ENCODE measurements at regions not wholly inside any gene's neighbourhood (a gene's known extent, or its start where the extent isn't known, plus 50 kb on each side); places are given as distances from the start of the nearest gene placed in this dataset.
A peak's percentile ranks its signal among the peaks of the same experiment; 100 is the strongest.
"Not testable (repeated sequence)": the region's sequence is repeated elsewhere in the genome, so short reads cannot be mapped to it uniquely, and the experiment has no call there.

GRCh38 chr5:166671811-166672210 is 1619.6 kb upstream of the WWC1 start:
- DNase-seq (ENCODE audit: low read depth), result no peak

DNA sequence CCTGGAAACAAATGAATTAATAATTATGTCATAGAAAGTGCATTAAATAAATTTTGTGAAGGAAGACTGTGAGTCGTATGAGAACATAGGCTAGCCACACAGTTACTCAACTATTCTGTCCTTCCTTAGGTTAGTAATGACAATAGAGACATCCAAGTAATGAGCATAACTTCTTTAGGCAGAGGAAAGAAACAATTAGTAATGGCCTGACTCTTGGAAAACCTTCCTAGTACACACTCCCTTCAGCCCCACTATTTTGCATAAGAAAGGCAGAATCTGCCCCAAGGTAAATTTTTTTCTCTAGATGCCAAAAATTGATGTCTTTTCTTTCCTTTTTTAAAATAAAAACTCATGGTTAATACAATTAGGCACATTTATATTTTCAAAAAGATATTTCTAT is 1619.0 kb upstream of the WWC1 start:
- DNase-seq (ENCODE audit: low read depth), result no peak

- DNase-seq (ENCODE audit: low read depth), result no peak
These were observed 1613.6 kb upstream of the WWC1 start for GRCh38 chr5:166677891-166678290.

DNA sequence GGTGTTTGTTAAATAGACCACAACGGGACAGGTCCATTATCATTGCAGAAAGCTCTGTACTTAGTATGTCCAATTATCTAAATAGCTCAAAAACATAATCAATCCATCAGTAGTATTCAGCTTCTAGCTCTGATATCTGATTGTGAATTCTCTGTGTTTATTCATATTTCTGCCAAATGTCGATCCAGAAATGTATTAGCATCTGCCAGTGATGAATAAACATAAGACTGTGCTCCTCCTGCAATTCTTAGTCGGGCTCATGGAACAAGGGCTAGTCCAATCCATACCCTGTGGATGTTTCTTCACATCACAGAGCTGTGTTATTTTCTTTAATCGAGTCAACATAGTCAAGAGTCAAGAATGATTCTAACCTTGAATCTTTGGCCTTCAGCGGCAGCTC is 1612.1 kb upstream of the WWC1 start:
- no peak for DNase-seq (ENCODE audit: low read depth)

GRCh38 chr5:166695326-166695725 is 1596.1 kb upstream of the WWC1 start:
- no peak for DNase-seq (ENCODE audit: low read depth)

DNA sequence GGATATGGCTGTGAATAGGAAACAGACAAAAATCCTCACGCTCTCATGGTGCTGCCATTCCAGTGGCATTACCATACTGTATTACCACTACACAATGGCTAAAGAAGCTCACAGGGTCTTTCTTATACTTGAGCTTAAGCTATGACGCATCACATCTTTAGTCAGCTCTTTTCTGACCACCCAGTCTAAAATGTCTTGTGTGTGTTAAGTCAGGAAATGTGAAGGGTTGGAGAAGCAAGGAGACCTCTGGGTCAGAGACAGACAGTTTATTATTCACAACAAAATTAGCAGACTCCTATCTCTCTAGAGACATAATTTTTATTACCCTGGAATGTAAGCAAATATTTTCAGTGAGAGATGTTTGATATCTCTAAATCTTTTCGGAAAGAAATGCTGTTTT is 1583.2 kb upstream of the WWC1 start:
- no peak for DNase-seq (ENCODE audit: low read depth)

DNA sequence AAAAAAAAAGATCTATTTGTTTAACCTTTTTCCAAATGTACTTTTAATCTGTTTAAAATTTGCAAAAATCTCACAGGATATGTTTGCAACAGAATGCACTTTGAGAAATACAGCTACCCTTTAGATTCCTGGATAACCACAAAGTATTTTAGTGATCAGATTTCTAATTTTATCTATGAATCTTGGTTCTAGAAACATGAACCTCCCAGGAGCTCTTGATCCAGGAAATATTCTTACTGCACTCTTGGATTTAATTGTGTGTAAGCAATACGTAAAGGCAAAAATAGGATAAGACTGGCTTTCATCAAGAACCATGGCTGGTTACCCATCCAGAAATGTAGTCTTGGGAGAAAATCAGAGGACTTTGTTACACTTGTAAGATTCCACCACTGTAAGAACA is 1581.8 kb upstream of the WWC1 start:
- DNase-seq (ENCODE audit: low read depth), result no peak

DNA sequence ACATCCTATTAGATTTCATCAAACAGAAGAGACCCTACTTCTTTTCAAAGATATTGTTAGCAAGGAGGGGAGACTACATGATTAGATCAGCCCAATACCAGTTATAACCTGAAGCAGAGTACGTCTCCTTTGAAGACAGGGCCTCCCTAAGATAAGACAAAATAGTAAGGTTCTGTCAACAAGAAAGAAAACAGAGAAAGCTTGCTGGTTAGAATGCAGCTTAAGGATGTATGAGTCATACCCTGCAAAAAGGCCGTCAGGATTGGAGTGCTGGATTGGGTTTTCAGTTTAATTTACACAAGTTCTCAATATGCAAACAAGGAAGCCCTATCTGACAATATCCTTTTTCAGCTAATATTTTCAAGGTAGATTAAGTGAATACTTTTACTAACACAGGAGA is 1581.2 kb upstream of the WWC1 start:
- DNase-seq (ENCODE audit: low read depth), result no peak

DNA sequence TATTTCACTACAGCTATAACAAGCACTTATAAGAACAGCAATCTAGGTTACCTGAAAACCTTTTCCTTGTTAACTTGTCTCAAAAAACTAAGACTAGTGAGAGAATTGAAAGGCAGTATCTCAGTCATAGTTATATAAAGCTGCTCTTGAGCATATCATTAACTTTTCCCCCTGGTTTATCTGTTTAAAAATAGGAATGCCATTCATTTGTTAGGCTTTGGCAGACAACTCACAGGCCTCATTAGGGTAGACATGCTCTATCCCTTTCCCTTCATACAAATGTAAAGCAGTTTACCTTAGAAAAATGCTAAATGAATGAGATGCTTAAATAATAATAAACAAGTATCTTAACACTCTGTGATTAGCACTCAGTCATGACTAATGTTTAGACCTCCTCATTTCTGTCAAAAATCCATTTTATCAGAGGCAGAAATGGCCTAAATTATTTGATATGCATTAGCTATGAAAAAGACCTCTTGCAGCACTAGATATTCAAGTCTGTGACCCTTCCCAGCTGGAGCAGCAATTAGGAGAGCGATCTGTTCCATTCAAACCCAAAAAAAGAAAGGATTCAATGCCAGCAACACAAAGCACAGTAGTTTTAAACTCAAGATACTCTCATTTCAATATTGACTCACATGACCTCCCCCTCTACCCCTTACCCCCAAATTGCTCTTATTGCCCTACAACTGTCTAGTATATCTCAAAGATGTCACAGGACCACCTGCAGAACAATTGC is 1578.8 kb upstream of the WWC1 start:
- DNase-seq (ENCODE audit: low read depth), result no peak

GRCh38 chr5:166713295-166713694 is 1578.2 kb upstream of the WWC1 start:
- DNase-seq (ENCODE audit: low read depth), result no peak

DNA sequence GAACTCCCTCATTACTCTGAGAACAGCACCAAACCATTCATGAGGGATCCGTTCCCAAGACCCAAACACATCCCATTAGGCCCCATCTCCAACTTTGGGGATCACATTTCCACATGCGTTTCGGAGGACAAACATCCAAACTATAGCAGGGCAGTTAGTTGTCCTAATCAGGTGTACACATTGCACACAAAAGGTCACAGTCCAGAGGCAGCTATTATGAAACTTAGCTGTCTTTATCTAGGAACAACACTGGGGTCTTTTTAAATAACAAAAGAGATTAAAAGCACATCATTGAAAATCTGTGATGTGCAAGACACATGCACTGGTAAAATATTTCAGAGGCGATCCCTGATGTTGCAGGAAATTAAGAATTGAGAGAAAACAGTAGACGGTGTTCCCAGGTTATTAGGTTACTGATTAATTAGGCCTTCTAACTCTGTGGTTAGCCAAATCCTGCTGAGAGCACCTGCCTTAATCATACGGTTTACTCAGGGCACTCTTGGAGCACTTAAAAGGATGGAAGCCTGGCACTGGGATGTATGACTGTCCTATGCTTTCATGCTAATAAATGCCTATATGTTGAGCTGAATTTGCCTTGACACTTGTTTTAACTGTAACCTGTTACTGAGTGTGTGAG is 1574.5 kb upstream of the WWC1 start:
- no peak for DNase-seq (ENCODE audit: low read depth)

DNA sequence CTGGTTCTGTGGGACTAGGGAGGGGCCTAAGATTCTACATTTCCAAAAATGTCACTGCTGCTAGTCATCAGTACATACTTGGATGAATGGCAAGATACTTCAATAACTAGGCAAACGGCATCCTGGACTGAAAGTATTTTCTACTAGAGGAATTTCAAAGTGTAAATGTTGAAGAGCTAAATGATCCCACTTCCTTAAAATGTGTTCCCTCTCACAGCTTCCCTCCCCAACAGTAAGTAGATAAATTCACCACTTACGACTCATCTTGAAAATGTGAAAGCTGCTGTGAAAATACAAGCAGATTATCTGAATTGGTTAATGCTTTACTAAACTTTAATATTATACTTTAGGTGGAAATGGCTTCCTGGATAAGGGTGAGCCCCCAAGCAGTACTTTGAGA is 1571.5 kb upstream of the WWC1 start:
- no peak for DNase-seq (ENCODE audit: low read depth)

DNA sequence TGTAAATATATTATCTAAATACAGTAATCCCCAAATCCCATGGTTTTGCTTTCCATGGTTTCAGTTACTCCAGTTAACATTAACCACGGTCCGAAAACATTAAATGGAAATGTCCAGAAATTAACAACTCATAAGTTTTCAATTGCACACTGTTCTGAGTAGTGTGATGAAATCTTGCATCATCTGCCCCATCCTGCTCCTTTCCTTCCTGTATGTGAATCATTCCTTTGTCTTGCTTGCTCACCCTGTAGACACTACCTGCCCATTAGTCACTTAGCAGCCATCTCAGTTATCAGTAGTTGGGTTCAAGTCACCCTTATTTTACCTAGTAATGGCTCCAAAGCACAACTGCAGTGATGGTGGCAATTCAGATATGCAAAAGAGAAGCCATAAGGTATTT is 1568.5 kb upstream of the WWC1 start:
- DNase-seq (ENCODE audit: low read depth), result peak; percentile 32

DNA sequence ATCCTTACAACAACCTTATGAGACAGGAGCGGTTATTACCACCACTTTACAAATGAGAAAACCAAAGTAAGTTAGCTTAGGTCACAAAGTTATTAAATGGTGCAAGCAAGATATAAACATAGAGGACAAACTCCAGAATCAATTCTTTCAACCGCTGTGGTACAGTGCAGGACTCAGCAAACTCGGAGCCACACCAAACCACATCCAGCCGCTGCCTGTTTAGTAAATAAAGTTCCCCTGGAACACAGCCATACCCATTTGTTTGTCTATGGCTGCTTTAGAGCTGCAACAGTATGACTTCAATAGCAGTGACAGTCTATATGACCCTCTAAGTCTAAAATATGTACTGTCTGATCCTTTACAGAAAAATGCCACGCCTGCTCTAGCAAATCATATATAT is 1567.2 kb upstream of the WWC1 start:
- no peak for DNase-seq (ENCODE audit: low read depth)

DNA sequence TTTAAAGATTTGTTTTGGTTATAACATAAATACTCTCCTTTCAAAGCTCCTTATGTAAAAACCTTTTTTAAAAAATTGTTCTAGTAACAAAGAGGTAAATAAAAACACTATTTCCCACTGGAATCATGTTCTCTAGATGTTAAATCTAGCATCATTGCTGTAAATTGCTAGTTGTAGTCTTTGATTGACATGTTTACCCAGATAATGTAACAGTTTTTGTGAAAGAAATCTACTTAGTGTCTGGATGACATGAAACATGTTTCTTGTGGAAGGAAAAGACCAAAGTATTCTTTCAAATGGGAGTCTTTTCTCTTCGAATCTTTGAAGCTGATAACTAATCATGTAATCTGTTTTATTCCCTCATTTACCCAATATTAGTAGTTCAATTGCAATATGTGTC is 1565.9 kb upstream of the WWC1 start:
- DNase-seq (ENCODE audit: low read depth), result no peak

DNA sequence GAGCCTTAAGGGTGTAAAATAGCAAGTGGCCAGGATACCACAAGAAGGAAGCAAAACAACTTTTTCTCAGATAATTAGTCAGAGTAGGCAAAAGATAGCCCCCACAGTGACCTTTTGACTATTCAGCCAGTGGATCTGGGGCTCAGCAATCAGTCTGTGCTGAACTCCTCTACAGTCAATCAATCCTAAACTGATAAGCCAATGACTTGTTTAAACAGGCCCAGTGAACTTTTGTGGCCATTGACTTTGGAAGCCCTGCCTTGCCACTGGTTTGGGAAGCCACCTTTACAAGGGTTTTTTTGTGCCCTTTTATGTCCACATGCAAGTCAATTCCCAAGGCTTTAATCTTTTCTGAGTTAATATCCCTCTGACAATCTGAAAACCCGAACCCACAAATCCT is 1565.0 kb upstream of the WWC1 start:
- DNase-seq (ENCODE audit: low read depth), result no peak

DNA sequence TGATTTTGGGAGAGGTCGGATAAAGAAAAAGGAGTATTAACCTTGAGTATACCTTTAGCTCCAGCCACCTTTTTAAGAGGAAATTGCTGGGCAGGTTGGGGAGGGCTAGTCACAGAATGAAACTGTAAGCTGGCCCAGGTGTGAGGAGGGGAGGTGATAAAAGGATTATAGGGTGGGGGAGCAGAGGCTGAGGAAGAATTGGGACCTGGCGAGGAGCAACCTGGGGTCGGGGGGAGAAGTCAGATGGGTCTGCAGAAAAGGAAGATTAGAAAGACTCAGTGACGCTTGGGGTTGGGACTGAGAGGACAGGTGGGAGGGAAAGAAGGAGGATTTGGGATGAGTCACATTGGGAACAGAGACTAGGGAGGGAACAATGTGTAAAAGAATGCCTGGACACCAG is 1548.5 kb upstream of the WWC1 start:
- DNase-seq (ENCODE audit: low read depth), result not testable (repeated sequence)

GRCh38 chr5:166746506-166746905 is 1544.9 kb upstream of the WWC1 start:
- DNase-seq (ENCODE audit: low read depth), result peak; percentile 56

DNA sequence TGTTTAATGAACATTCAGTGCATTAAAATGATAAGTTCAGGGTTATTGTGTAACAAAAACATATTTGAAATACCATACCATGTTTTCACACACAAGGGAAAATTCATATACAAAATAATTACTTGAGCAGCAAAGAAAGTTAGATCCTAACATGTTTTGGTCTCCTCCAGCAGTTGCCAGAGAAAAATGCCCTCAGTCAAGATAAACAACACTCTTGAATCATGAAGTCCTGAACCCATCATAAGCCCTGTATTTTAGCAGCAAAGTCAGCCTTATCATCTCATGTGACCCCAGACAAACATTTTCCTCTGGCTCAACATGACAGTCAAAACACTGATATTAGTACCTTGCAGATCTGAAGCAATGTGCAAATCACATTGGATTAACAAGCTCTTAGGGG is 1541.1 kb upstream of the WWC1 start:
- no peak for DNase-seq (ENCODE audit: low read depth)

DNA sequence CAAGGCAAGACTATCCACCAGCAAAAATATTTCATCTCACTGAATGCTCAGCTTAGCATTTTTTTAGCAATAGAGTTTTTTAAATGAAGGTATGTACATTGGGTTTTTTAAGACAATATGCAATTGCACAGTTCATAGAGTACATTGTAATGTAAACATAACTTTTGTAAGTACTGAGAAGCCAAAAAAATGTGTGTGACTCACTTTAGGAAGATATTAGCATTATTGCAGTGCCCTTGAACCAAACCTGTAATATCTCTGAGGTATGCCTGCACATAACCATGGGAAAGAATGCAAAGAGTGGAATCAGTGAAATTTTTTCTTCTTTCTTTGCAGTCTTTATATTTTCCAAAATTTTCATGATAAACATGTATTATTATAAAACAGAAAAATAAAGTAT is 1533.3 kb upstream of the WWC1 start:
- no peak for DNase-seq (ENCODE audit: low read depth)

GRCh38 chr5:166767858-166768257 is 1523.6 kb upstream of the WWC1 start:
- DNase-seq (ENCODE audit: low read depth), result peak; percentile 18

DNA sequence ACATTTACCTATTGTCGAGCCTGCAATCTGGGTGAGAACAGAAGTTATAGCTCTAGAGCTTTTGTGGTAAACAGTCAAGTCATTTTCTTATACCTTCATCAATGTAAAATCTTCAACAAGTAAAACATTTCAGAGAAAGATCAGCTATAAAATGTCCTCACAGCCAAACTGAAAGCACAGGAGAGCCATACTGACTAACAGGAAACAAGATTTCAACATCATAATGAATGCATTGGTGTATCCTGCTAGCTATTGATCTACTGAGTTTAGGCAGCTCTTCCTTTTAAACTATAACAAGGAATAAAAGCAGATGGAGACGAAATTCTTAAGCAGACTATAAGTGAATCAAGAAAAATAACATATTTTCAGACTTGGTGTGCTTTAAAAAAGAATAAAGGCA is 1522.9 kb upstream of the WWC1 start:
- peak; percentile 7 for DNase-seq (ENCODE audit: low read depth)

DNA sequence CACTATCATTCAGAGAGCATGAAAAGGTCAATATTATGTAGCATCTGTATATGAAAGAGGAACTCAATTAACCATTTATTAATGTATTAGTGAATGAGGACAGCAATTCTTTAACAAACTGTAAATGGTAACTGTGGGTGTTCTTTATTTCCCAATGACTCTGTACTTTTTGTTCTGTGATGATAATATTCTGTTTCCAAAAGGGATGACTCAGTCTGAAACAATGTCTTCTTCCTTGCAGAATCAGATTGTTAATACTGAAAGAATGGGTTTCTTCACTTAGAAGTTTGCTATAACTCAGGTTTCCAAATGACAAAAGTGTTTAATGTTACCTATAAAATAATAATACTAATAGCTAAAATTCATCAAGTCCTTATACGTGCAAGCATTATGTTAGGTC is 1518.7 kb upstream of the WWC1 start:
- DNase-seq (ENCODE audit: low read depth), result peak; percentile 66

- peak; percentile 7 for DNase-seq (ENCODE audit: low read depth)
These were observed 1509.7 kb upstream of the WWC1 start for GRCh38 chr5:166781737-166782136.

Measured in LHCN-M2 (cell line).